ENCODE measurements at regions not wholly inside any gene's neighbourhood (a gene's known extent, or its start where the extent isn't known, plus 50 kb on each side); places are given as distances from the start of the nearest gene placed in this dataset.
"Not testable (repeated sequence)": the region's sequence is repeated elsewhere in the genome, so short reads cannot be mapped to it uniquely, and the experiment has no call there.

GRCh38 chr4:11976726-11977263, 548.1 kb upstream of the HS3ST1 start:
- DNase-seq (ENCODE audit: low read depth in 4 of 4, low spot score in 1 of 4): no peak

- no peak for DNase-seq (ENCODE audit: low read depth in 4 of 4, low spot score in 1 of 4)
Observed at GRCh38 chr4:11973270-11973669, 544.6 kb upstream of the HS3ST1 start.

- no peak for DNase-seq (ENCODE audit: low read depth in 4 of 4, low spot score in 1 of 4)
Observed at GRCh38 chr4:11970754-11971153, 542.1 kb upstream of the HS3ST1 start.

GRCh38 chr4:11966782-11967181, 538.1 kb upstream of the HS3ST1 start:
- no peak for DNase-seq (ENCODE audit: low read depth in 4 of 4, low spot score in 1 of 4)

GRCh38 chr4:11954093-11954492, 525.4 kb upstream of the HS3ST1 start:
- DNase-seq (ENCODE audit: low read depth in 4 of 4, low spot score in 1 of 4): no peak

GRCh38 chr4:11949355-11949754, 520.7 kb upstream of the HS3ST1 start:
- no peak for DNase-seq (ENCODE audit: low read depth in 4 of 4, low spot score in 1 of 4)

- not testable (repeated sequence) for DNase-seq (ENCODE audit: low read depth in 4 of 4, low spot score in 1 of 4)
Observed at GRCh38 chr4:11947629-11948028, 518.9 kb upstream of the HS3ST1 start.

- no peak for DNase-seq (ENCODE audit: low read depth in 4 of 4, low spot score in 1 of 4)
Observed at GRCh38 chr4:11937941-11938340, 509.2 kb upstream of the HS3ST1 start.

- DNase-seq (ENCODE audit: low read depth in 4 of 4, low spot score in 1 of 4): no peak
Observed at GRCh38 chr4:11931266-11931820, 502.6 kb upstream of the HS3ST1 start.

- no peak for DNase-seq (ENCODE audit: low read depth in 4 of 4, low spot score in 1 of 4)
Observed at GRCh38 chr4:11929080-11929479, 500.4 kb upstream of the HS3ST1 start.

- DNase-seq (ENCODE audit: low read depth in 4 of 4, low spot score in 1 of 4): no peak
Observed at GRCh38 chr4:11919316-11919715, 490.6 kb upstream of the HS3ST1 start.

- DNase-seq (ENCODE audit: low read depth in 4 of 4, low spot score in 1 of 4): no peak
Observed at GRCh38 chr4:11914406-11914805, 485.7 kb upstream of the HS3ST1 start.

GRCh38 chr4:11912886-11913285, 484.2 kb upstream of the HS3ST1 start:
- no peak for DNase-seq (ENCODE audit: low read depth in 4 of 4, low spot score in 1 of 4)

GRCh38 chr4:11910812-11911211, 482.1 kb upstream of the HS3ST1 start:
- DNase-seq (ENCODE audit: low read depth in 4 of 4, low spot score in 1 of 4): no peak

GRCh38 chr4:11908712-11909111, 480.0 kb upstream of the HS3ST1 start:
- no peak for DNase-seq (ENCODE audit: low read depth in 4 of 4, low spot score in 1 of 4)

GRCh38 chr4:11908205-11908604, 479.5 kb upstream of the HS3ST1 start:
- DNase-seq (ENCODE audit: low read depth in 4 of 4, low spot score in 1 of 4): no peak

- no peak for DNase-seq (ENCODE audit: low read depth in 4 of 4, low spot score in 1 of 4)
Observed at GRCh38 chr4:11904846-11905739, 476.4 kb upstream of the HS3ST1 start.

GRCh38 chr4:11904117-11904535, 475.4 kb upstream of the HS3ST1 start:
- DNase-seq (ENCODE audit: low read depth in 4 of 4, low spot score in 1 of 4): no peak

GRCh38 chr4:11901089-11901488, 472.4 kb upstream of the HS3ST1 start:
- no peak for DNase-seq (ENCODE audit: low read depth in 4 of 4, low spot score in 1 of 4)

- no peak for DNase-seq (ENCODE audit: low read depth in 4 of 4, low spot score in 1 of 4)
Observed at GRCh38 chr4:11900359-11900758, 471.7 kb upstream of the HS3ST1 start.

- no peak for DNase-seq (ENCODE audit: low read depth in 4 of 4, low spot score in 1 of 4)
Observed at GRCh38 chr4:11898796-11899195, 470.1 kb upstream of the HS3ST1 start.

GRCh38 chr4:11895766-11896165, 467.1 kb upstream of the HS3ST1 start:
- DNase-seq (ENCODE audit: low read depth in 4 of 4, low spot score in 1 of 4): no peak
